ENCODE measurements at regions not wholly inside any gene's neighbourhood (a gene's known extent, or its start where the extent isn't known, plus 50 kb on each side); places are given as distances from the start of the nearest gene placed in this dataset.

GRCh38 chr3:21934591-21934990, 183.6 kb upstream of the ZNF385D start:
- intact Hi-C loops (cut with DNase I) = no loop called here

DNA sequence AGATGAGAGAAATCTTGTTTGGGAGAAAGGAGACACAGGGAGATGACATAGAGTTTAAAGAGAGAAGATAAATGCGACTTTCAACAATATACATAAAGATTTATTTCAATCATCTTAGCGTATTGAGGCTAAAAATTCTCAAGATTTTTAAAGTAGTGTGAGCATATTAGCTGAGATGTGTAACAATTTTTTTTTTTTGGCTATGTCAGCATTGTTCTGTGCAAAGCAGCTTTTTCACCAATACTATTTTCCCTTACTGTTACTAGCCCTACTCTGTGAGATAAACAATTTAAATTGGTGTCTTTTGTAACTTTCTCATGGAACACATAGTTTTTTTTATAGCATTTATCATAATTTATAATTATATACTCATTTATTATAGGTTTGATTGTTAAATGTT, 185.2 kb upstream of the ZNF385D start:
- DNase-seq (no peak), ATAC-seq (no peak)
- no peak for TF ChIP-seq POLR2A (IDR thresholded peaks at IDR 0.05)
- no peak for TF ChIP-seq CTCF (IDR thresholded peaks at IDR 0.05)
- no peak overlapping the region for H3K27ac ChIP-seq
- WGBS, 2 donors = 74 to 79% methylated on average over 2 of the region's 2 CpGs
- no peaks in the 10 kb centered on the region for H3K27me3 ChIP-seq
- no peaks in the 10 kb centered on the region for H3K4me1 ChIP-seq
- no peak overlapping the region for H3K4me3 ChIP-seq
- no peaks in the 10 kb centered on the region for H3K9me3 ChIP-seq
- intact Hi-C loops (cut with DNase I) = no loop called here
- H3K36me3 ChIP-seq (replicated peaks in 1 of 2; ENCODE audit: insufficient read depth in 1 of 2, low read depth in 2 of 2) = no peaks in the 10 kb centered on the region

More at GRCh38 chr3:21934591-21934990, 183.6 kb upstream of the ZNF385D start:
- Histone ChIP-seq H3K27me3 (no peaks in the 10 kb centered on the region), H3K4me1 (no peaks in the 10 kb centered on the region), H3K36me3 (replicated peaks in 1 of 2; ENCODE audit: insufficient read depth in 1 of 2, low read depth in 2 of 2) (no peaks in the 10 kb centered on the region), H3K4me3 (no peak overlapping the region), H3K27ac (no peak overlapping the region), H3K9me3 (no peaks in the 10 kb centered on the region)
- TF ChIP-seq POLR2A (IDR thresholded peaks at IDR 0.05) = no peak
- no peak for TF ChIP-seq CTCF (IDR thresholded peaks at IDR 0.05)
- no peak for DNase-seq
- ATAC-seq = no peak

DNA sequence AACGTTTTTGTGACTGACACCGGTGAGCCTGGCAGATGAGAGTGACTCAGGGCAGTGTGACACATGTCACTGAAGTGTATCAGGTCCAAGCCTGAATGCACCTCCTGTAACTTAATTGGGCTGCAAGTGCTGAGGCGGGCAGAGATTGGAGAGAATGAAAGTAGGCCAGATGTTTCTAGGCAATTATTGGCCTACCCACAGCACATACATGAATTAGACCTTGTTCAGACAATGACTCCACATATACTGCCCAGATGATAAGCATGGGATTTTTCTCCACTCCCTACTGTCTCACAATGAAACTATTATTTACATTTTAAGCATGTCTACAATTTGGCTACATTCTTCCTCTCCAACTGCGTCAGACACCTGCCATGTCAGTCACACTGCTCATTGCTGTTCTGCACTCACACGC, 187.3 kb upstream of the ZNF385D start:
- no peak for ATAC-seq
- no peak for DNase-seq
- H3K4me3 ChIP-seq = no peak overlapping the region
- TF ChIP-seq POLR2A (IDR thresholded peaks at IDR 0.05) = no peak
- TF ChIP-seq CTCF (IDR thresholded peaks at IDR 0.05) = no peak
- H3K27me3 ChIP-seq = no peaks in the 10 kb centered on the region
- 78 to 82% methylated on average over 5 of the region's 5 CpGs for WGBS, 2 donors
- no peak overlapping the region for H3K27ac ChIP-seq
- no peaks in the 10 kb centered on the region for H3K4me1 ChIP-seq
- intact Hi-C loops (cut with DNase I) = no loop called here
- no peaks in the 10 kb centered on the region for H3K9me3 ChIP-seq
- H3K36me3 ChIP-seq (replicated peaks in 1 of 2; ENCODE audit: insufficient read depth in 1 of 2, low read depth in 2 of 2) = no peaks in the 10 kb centered on the region

GRCh38 chr3:21942328-21942727, 191.3 kb upstream of the ZNF385D start:
- 74 to 77% methylated on average over 6 of the region's 6 CpGs for WGBS, 2 donors
- no peaks in the 10 kb centered on the region for H3K27me3 ChIP-seq
- intact Hi-C loops (cut with DNase I) = no loop called here
- ATAC-seq (no peak), DNase-seq (no peak)
- no peak overlapping the region for H3K4me3 ChIP-seq
- H3K36me3 ChIP-seq (replicated peaks in 1 of 2; ENCODE audit: insufficient read depth in 1 of 2, low read depth in 2 of 2) = no peaks in the 10 kb centered on the region
- no peaks in the 10 kb centered on the region for H3K4me1 ChIP-seq
- H3K9me3 ChIP-seq = no peaks in the 10 kb centered on the region
- H3K27ac ChIP-seq = no peak overlapping the region
- no peak for TF ChIP-seq POLR2A (IDR thresholded peaks at IDR 0.05)
- no peak for TF ChIP-seq CTCF (IDR thresholded peaks at IDR 0.05)

- Histone ChIP-seq H3K36me3 (replicated peaks in 1 of 2; ENCODE audit: insufficient read depth in 1 of 2, low read depth in 2 of 2) (no peaks in the 10 kb centered on the region), H3K27ac (no peak overlapping the region), H3K4me1 (no peaks in the 10 kb centered on the region), H3K9me3 (no peaks in the 10 kb centered on the region), H3K27me3 (no peaks in the 10 kb centered on the region), H3K4me3 (no peak overlapping the region)
- intact Hi-C loops (cut with DNase I) = no loop called here
- 68% methylated on average over 6 of the region's 6 CpGs for WGBS, 2 donors
- no peak for TF ChIP-seq CTCF (IDR thresholded peaks at IDR 0.05)
- no peak for TF ChIP-seq POLR2A (IDR thresholded peaks at IDR 0.05)
- ATAC-seq (no peak), DNase-seq (no peak)
Observed at GRCh38 chr3:21944251-21944650, 193.2 kb upstream of the ZNF385D start.
